ENCODE measurements at regions not wholly inside any gene's neighbourhood (a gene's known extent, or its start where the extent isn't known, plus 50 kb on each side); places are given as distances from the start of the nearest gene placed in this dataset.

- TF ChIP-seq CTCF (IDR thresholded peaks at IDR 0.05; ENCODE audit: low read length) (no peak), EZH2 (IDR thresholded peaks at IDR 0.05; ENCODE audit: borderline replicate concordance, low read length) (no peak)
Observed at GRCh38 chr12:83960767-83961166, 951.8 kb downstream of the SLC6A15 start.
